GM19351 (cell line): ENCODE measurements at regions not wholly inside any gene's neighbourhood (a gene's known extent, or its start where the extent isn't known, plus 50 kb on each side); places are given as distances from the start of the nearest gene placed in this dataset.
"Not testable (repeated sequence)": the region's sequence is repeated elsewhere in the genome, so short reads cannot be mapped to it uniquely, and the experiment has no call there.

ENCODE experiments used
- ATAC-seq: cut with Tn5 transposase; IDR thresholded peaks from one replicate; pipeline ENCODE4 v1.9.1; 2021; ENCODE audit warnings: mild to moderate bottlenecking, moderate library complexity; ENCODE audit not compliant: unreplicated experiment

DNA sequence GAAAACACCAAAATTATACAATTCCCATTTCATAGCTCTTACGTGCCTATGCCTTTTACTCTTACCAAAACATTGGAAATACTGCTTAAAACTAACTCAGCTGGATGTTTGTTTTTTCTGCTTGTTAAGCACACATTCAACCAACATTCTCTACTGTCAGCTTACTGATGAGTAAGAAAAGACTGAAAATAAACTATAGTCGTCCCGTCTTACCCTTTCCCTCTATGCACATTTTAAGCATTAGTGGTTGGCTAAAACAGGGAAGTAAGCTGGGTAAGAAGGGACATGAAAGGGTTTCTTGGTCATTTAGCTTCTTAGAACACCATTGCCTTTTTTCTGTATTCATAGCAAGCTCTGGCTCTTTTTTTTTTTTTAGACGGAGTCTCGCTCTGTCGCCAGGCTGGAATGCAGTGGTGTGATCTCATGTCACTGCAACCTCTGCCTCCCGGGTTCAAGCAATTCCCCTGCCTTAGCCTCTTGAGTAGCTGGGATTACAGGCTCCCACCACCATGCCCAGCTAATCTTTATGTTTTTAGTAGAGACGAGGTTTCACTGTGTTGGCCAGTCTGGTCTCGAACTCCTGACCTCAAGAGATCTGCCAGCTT is 232.1 kb upstream of the PCSK5 start:
- no peak for ATAC-seq

DNA sequence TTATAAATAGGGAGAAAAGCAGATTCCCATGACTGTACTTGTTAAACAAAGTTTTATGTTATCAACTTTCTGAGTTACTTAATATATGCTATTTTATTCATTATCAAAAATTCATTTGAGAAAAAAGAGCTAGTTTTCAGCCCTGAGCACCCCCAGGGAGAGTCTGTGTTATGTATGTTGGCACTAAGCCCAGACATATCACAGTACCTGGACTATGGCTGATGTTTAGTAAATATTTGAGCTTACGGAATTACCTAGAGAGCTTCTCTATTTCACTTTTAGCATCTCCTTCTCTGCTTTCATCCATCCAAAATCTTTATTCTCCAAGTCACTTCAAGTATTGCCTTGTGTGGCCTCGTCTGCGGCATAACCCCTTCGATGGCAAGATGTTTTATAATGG is 225.9 kb upstream of the PCSK5 start:
- ATAC-seq, result no peak

DNA sequence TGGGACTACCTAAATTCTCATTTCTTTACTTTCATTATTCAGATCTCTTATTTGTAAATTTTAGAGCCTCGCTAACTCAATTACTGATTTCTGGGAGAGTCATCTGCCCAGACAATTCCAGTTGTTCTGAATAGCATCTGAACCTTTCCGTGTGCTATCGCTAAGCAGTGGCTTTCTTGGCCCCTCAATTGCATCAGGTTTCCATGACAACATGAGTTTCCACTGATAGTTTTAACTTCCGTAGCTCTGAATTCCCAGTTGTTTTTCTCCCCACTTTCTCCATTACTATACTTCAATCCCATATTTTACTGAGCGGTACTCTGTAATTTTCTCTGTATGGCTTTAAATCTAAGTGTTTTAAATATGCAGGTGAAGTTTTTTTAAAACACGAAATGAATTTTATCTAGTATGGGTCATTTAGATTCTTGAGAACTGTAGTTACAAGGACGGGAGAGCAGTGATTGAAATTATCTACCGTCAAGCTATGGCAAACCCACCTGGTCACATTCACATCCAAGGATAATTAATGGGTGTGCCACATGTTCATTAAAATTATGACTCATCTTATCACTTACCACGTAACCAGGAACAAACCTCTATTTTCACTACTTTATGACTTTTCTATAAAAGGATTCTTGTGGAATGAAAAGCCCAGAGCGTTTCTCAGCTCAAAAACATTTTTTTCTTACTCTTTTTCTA is 223.5 kb upstream of the PCSK5 start:
- ATAC-seq, result no peak

DNA sequence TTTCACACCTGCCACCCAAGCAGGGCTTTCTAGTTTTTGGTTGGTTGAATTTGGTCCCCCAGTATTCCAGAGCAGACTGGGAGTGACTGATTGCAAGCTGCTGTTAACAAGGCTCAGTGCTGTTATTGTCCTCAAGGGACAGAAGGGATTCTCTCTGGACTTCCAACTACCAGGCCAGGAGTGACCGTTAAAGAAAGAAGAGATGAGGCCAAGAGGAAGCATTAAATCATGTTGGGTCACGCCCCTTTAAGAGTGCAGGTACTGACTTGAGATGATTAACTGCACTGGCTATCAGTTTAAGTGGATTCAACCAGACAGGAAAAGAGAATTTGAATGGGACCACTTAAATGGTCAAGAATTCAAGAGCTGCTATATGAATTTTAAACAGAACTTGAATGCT is 220.8 kb upstream of the PCSK5 start:
- ATAC-seq, result no peak

DNA sequence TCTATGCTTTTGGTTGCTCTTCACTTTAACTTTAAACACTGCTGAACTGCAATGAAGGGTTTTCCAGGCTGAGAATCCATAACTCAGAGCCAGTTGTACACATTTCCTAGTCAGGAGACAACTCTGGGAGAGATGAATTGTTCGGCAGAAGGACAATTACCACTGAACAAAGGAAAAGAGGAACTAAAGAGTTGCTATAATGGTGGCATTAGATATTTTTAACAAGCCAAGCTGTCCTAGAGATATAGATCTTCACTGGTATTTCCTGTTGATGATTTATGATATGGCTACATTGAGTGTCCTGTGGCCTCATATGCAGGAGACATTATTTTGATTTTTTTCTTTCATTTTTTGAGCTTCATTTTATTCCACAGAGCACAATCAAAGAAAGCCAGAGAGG is 219.1 kb upstream of the PCSK5 start:
- ATAC-seq, result no peak

DNA sequence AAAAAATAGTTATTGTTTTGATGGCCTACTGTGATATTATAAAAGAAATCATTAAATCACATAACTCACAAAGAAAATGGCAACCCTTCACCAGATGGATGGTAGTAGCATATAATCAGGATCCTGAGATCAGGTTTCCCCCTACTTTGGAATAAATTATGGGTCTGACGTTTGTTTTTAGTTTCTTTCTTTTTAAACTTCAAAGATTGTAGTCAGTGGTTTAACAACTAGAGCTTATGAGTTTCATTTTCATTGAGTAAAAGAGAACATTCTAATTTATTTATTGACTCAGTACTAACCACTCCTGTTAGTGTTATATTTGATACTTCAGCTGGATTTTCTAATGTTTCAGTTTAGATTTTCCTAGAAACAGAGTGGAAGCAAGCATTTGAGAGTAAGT is 218.0 kb upstream of the PCSK5 start:
- ATAC-seq, result no peak

DNA sequence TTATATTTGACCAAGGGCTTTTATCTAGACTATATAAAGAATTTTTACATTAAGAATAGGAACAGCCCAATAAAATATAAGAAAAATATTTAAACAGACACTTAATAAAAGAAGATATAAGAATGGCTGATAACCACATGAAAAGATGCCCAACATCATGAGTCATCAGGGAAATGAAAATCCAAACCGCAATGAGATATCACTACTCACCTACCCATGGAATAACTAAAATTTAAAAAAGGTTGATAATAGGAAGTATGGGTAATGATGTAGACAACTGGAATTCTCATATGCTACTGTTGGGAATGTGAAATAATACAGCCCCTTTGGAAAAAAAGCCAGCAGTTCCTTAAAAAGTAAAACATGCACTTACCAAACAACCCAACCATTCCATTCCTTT is 206.9 kb upstream of the PCSK5 start:
- no peak for ATAC-seq

DNA sequence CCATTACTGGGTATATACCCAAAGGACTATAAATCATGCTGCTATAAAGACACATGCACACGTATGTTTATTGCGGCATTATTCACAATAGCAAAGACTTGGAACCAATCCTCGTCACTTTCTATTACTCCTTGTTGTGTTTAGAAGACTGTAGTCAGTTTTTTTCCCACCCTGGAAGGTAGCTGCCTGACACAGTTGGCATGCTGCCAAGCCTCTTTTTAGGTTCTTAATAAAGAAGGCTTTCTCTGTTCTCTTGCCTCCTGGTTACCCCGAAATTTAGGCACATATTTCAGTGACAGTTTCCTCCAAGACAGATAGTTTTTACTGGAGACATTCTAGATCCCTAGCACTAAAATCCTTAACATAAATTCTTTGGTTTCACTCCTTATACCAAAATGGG is 205.4 kb upstream of the PCSK5 start:
- ATAC-seq, result no peak

DNA sequence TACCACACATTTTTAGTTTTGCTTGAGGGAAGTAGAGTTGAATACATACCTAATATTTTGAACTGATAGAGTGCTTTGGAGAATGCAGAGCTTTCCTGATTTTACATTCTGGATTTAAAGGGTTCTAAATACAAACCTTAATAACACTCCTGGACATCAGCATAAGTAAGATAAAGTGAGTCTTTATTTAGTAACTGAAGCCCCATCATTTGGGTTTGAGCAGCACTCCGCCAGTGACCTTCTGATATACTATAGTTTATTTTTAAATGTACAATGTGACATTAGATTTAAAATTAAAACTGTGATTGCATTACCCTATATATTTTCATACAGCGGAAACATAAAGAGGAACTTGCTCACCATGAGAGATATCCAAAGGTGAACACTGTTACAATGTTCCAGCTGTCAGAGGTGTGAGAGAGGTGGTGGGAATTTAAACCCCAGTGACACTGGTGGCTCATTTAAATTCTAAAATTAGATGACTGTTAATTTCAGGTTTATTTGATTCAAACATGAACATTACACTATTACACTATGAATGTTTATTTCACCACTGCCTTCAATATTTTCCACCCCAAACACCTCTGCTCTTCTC is 203.0 kb upstream of the PCSK5 start:
- no peak for ATAC-seq

DNA sequence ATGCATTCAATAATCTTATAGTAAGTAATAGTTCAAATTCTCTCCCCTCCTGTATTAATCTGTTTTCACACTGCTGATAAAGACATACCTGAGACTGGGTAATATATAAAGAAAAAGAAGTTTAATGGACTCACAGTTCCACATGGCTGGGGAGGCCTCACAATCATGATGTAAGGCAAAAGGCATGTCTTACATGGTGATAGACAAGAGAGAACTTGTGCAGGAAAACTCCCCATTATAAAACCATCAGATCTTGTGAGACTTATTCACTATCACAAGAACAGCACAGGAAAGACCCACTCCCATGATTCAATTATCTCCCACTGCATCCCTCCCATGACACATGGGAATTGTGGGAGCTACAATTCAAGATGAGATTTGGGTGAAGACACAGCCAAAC is 199.9 kb upstream of the PCSK5 start:
- ATAC-seq, result not testable (repeated sequence)

DNA sequence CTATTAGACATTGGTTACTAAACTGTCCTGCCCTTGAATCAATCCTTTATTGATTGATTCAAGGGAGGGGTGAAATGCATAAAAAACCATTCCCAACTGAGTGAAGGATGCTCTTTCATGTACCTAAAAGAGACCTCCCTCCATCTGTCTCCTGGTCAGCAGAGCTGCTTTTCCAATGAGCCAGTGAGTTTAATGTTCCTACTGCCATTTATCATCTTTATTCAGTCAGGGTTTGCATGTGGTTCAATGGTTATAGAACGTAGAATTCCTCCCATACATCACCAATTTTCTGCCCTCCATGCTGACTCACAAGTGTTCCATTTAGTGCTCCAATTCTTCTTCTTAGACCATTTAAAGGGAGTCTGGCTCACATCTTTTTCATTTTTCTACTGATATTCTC is 199.1 kb upstream of the PCSK5 start:
- no peak for ATAC-seq

DNA sequence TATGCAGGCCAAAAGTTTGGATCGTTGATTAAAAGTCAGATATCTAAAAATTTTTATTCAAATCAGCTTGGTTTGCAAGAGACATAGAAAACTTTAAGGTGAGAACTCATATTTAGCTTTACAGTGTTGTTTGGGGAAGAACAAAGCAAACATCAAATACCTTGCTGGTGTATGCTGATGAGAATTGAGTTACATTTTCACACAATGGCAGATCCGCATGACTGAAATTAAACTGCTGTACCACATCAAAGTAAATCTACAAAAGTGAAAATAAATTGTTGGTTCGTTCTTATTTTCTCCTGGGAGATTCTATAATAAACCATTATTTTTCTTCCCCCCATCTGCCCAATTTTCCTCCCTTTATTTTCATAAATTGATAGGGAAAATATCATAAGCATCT is 198.2 kb upstream of the PCSK5 start:
- ATAC-seq, result no peak

DNA sequence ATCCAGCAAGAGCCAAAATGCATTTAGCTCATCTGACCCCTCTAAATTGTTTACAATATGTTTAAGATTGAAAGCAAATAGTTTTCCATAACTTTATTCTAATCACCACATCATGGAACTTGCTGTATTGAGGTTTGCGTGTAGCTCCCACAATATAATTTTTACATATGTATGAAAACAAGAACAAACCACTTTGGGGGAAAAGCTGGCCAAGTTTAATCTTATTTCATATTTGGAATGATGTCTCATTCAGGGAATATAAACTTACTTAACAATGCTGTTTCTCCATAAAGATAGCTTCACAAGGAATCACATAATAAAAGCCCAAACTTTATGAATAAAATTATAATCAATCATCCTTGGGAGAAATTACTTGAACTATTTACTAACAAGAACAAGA is 194.6 kb upstream of the PCSK5 start:
- no peak for ATAC-seq

DNA sequence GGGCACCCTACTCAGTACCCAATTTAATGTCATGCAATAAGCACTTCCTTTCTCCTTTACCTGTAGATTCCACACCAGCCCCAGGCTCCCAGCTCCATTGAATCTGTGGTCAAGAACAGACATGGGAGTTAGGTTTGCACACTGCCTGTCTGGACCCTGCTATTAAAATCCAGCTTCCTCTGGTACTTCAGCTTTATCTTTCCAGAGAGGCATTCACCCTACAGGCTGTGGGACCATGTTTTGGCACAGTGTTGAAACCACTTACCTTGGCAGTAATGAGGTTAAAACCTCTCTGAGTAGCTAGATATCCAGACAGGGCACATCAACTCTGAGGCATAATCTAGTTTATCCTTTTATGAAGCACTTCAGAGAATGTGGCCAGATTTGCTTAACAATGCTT is 191.5 kb upstream of the PCSK5 start:
- no peak for ATAC-seq

DNA sequence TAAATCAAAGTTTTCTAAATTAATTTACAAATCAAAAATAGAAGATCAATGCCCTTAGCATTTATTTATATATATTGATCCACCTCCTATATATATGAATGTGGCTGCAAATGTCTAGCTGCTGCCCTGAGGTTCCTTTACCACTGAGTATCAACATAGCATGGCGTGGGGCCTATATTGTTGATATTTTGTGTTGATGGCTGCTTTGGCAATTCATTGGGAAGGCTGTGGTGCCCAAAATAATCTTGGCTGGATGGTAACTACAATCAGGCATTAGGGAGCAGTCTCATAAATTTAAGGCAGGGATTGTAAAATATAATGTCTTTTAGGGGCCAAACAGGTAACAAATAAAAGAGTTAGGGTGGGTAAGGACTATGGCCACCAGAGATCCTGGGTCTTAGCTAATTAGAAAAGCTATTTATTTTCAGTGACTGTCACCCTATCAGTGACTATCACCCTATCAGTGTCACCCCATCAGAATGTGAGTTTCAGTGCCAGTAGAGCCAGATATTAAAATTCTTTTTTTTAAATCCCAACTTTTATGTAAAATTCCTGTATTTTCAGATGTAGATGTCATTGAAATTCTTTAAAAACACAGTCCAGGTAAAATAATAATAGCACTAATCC is 190.7 kb upstream of the PCSK5 start:
- no peak for ATAC-seq

DNA sequence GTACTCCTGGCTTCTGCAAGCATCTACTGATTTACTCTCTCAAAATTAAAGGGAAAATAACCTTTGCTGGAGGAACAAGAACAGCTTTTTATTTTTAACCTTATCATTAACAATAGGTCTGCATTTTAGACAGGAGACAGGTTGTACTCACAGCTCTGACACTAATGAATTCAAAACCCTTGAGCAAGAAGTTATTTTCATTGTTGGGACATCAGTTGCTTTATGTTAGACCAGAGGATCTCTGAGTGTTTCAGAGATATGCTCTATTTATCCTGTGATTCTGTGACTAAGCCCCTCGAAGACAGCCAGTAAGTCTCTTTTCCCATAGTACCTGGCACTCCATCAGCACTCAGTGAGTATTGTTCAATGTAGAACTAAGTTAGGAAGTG is 190.2 kb upstream of the PCSK5 start:
- no peak for ATAC-seq

DNA sequence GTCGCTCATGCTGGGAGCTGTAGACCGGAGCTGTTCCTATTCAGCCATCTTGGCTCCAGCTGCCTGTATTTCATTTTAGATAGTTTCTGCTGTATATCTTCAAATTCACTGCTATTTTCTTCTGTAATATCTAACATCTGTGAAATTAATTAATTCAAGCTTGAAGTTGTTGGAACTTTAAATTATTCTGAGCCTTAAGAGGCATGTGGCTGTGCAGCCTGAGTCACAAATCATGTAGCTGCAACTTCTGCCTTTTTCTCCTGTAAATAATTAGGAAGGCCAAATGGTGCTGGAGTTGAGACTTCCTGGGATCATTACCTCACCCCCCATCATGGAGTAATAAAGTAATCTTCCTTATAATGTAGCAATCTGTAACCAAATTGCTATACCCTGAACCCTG is 183.3 kb upstream of the PCSK5 start:
- ATAC-seq, result no peak

DNA sequence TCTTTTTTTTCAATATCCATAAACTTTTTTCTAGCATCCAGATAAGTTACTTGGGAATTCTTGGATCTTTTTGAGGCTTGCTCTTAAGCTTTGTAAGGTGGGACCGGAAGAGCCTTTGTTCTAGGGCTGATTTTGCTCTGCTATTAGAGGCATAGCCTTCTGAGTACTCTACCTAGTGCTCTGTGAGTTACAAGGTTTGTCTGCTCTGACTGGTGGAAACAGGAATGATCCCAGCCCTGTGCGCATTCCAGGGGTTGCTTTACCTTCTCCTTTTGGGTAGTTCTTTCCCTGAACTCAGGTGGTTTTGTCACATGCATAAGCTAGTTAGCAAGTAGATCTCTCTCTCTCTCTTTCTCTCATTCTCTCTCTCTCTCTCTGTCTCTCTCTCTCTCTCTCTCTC is 180.8 kb upstream of the PCSK5 start:
- no peak for ATAC-seq

DNA sequence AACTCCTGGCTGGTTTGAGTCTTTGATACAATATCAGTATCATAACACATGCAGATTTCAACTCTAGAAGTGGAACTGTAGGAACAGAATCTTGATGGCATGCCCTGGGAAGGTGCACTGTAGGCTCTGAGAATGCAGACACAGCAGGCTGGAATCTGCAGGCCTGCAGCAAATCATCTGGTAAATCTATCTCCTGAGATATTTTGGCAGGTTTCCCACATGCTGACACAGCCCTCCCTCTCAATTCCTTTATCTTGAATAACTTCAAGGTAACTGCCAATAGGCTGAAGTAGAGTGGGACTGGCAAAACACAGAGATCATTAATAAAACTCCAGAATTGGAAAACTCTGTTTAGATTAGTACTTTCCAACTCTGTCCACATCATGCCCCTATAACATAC is 177.8 kb upstream of the PCSK5 start:
- no peak for ATAC-seq

DNA sequence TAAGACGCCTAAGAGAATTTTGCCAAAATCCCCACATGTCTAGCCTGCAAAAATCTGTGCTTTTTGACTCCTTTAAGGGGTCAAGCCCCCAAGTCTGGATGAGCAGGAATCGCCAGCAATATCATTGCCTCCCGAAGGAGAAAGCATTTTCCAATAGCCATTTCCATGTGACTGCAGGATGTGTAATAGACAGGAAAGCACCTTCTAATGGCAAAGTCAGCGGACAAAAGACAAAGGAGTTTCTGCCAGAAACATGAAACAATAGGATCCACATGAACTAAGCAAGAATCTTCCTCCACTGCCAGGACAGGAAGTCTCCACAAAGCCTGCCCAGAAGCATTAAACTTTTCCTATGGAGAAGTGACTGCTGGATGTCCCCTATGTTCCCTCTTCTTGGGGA is 177.1 kb upstream of the PCSK5 start:
- ATAC-seq, result no peak

DNA sequence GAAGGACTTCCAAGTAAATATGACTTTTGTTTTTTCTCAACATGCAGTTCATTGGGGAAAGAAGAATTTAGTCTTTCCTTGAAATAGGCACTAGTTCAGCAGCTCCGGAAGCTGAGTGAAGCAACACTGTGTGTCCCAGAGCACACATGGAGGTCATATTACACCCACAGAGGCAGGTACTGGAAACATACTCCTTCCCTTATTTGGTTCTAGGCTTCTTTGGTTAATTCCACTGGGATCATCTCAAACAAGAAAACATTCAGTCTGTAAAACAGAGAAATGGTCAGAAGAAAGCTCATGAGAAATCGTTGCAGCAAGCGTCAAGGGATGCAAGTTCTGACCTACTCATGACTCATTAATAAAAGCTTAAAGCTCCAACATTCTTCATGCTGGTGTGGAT is 175.1 kb upstream of the PCSK5 start:
- ATAC-seq, result no peak

DNA sequence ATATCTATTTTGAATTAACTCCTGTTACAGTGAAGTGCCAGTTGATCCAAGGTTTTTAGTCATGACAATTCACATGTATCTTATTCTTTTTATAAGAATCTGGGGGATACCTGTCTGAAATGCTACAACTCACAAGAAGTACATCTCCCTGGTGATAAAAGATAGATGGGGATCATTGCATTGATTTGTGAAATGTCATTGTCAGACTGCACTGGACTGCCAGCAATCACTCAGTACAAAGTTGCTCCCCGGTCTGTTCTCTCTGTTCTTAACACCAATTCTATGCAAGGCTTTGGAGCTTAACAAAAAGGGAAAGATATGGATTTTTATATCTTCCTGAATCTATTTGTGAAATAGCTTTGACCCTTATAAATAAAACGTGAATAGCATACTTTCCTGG is 171.8 kb upstream of the PCSK5 start:
- no peak for ATAC-seq
